IMR-90 (cell line): ENCODE measurements at regions not wholly inside any gene's neighbourhood (a gene's known extent, or its start where the extent isn't known, plus 50 kb on each side); places are given as distances from the start of the nearest gene placed in this dataset.
A peak's percentile ranks its signal among the peaks of the same experiment; 100 is the strongest.

ENCODE experiments used
- ATAC-seq: fragments of 200-7000 bp; cut with Tn5 transposase; 2 replicates; pipeline ENCODE4 v1.9.1; 2020; ENCODE audit warnings: low read depth, mild to moderate bottlenecking, moderate library complexity
- BruUV-seq: library from RNA; stranded (reverse); fragments of 400-500 nt; replicated peaks from 2 replicates; lab custom pipeline; 2021; lab: Mats Ljungman, UMichigan
- CTCF ChIA-PET: fragments of 300-600 bp; formaldehyde crosslinking; extraction: SDS; loops from one replicate; lab custom pipeline; 2021; ENCODE audit warnings: antibody characterized with exemption; lab: Yijun Ruan, JAX
- POLR2A ChIA-PET: fragments of 300-600 bp; sonication (Branson Sonifier 250); formaldehyde crosslinking; loops from one replicate; lab custom pipeline; 2022; ENCODE audit warnings: antibody characterized with exemption; ENCODE audit not compliant: unreplicated experiment; lab: Charles Lee
- DNase-seq: peaks from one replicate; pipeline ENCODE4 v3.0.0; 2013
- H2AFZ ChIP-seq: replicated peaks from 2 replicates; pipeline ENCODE3; 2013; ENCODE audit warnings: low read length, mild to moderate bottlenecking; ENCODE audit not compliant: poor library complexity
- H2AK5ac ChIP-seq: 2 replicates; pipeline ENCODE4 v1.6.1; 2013; ENCODE audit warnings: low read depth, low read length, inconsistent platforms
- H2AK9ac ChIP-seq: replicated peaks from 2 replicates; pipeline ENCODE3; 2013; ENCODE audit warnings: mild to moderate bottlenecking, low read depth, low read length, moderate library complexity; ENCODE audit not compliant: poor library complexity
- H2BK120ac ChIP-seq: 2 replicates; pipeline ENCODE4 v1.6.1; 2013; ENCODE audit warnings: low read depth, low read length, inconsistent platforms
- H2BK15ac ChIP-seq: 3 replicates; pipeline ENCODE4 v1.6.1; 2013; ENCODE audit warnings: low read depth, low read length, inconsistent platforms
- H2BK20ac ChIP-seq: 2 replicates; pipeline ENCODE4 v1.6.1; 2013; ENCODE audit warnings: low read depth, mild to moderate bottlenecking, inconsistent platforms, low read length, moderate library complexity
- H2BK5ac ChIP-seq: 2 replicates; pipeline ENCODE4 v1.6.1; 2013; ENCODE audit warnings: mild to moderate bottlenecking, low read depth, low read length, inconsistent platforms; ENCODE audit not compliant: poor library complexity, severe bottlenecking
- H3K14ac ChIP-seq: replicated peaks from 2 replicates; pipeline ENCODE4 v1.6.1; 2013; ENCODE audit warnings: low read depth, low read length, inconsistent platforms
- H3K18ac ChIP-seq: 2 replicates; pipeline ENCODE4 v1.6.1; 2013; ENCODE audit warnings: low read depth, low read length, control low read depth
- H3K23ac ChIP-seq: 2 replicates; pipeline ENCODE4 v1.6.1; 2013; ENCODE audit warnings: low read depth, low read length, inconsistent platforms
- H3K27ac ChIP-seq: 2 replicates; pipeline ENCODE4 v1.5.1; 2013; ENCODE audit warnings: mild to moderate bottlenecking, control low read depth, low read length; ENCODE audit not compliant: insufficient read depth
- H3K27me3 ChIP-seq: 2 replicates; pipeline ENCODE4 v1.6.1; 2013; ENCODE audit warnings: low read length; ENCODE audit not compliant: control insufficient read depth, insufficient read depth
- H3K36me3 ChIP-seq: 2 replicates; pipeline ENCODE4 v1.6.1; 2013; ENCODE audit warnings: low read length, mixed read lengths; ENCODE audit not compliant: control insufficient read depth, insufficient read depth
- H3K4ac ChIP-seq: 2 replicates; pipeline ENCODE4 v1.6.1; 2013; ENCODE audit warnings: low read depth, low read length, inconsistent platforms
- H3K4me1 ChIP-seq: 2 replicates; pipeline ENCODE4 v1.6.1; 2013; ENCODE audit warnings: low read length, mixed read lengths; ENCODE audit not compliant: control insufficient read depth, insufficient read depth
- H3K4me2 ChIP-seq: 2 replicates; pipeline ENCODE4 v1.6.1; 2013; ENCODE audit warnings: low read depth, mild to moderate bottlenecking, control low read depth, low read length, moderate library complexity
- H3K4me3 ChIP-seq: 2 replicates; pipeline ENCODE4 v1.5.1; 2013; ENCODE audit warnings: low read depth, mild to moderate bottlenecking, control low read depth, low read length, moderate library complexity; ENCODE audit not compliant: insufficient read depth
- H3K56ac ChIP-seq: 2 replicates; pipeline ENCODE4 v1.6.1; 2013; ENCODE audit warnings: low read length, inconsistent platforms; ENCODE audit not compliant: insufficient read depth; ENCODE audit errors: extremely low read depth
- H3K79me1 ChIP-seq, 2 experiments: 2 replicates each; pipeline ENCODE4 v1.6.1; 2013; ENCODE audit warnings: low read length in 2 of 2, inconsistent platforms in 1 of 2, low read depth in 1 of 2
- H3K9ac ChIP-seq: 2 replicates; pipeline ENCODE4 v1.6.1; 2013; ENCODE audit warnings: low read depth, low read length, control low read depth
- H3K9me1 ChIP-seq: 2 replicates; pipeline ENCODE4 v1.6.1; 2013; ENCODE audit warnings: low read length, inconsistent platforms; ENCODE audit not compliant: insufficient read depth
- H3K9me3 ChIP-seq: 2 replicates; pipeline ENCODE4 v1.6.1; 2013; ENCODE audit warnings: low read length; ENCODE audit not compliant: control insufficient read depth, insufficient read depth
- H4K20me1 ChIP-seq: 2 replicates; pipeline ENCODE4 v1.6.1; 2013; ENCODE audit warnings: low read length, inconsistent platforms; ENCODE audit not compliant: insufficient read depth
- H4K5ac ChIP-seq: 2 replicates; pipeline ENCODE4 v1.6.1; 2013; ENCODE audit warnings: mild to moderate bottlenecking, low read depth, low read length, control low read depth
- H4K8ac ChIP-seq, 2 experiments: 2 replicates each; pipeline ENCODE4 v1.6.1; 2013; ENCODE audit warnings: low read depth in 2 of 2, low read length in 2 of 2, control low read depth in 1 of 2, inconsistent platforms in 1 of 2
- H4K91ac ChIP-seq: 2 replicates; pipeline ENCODE4 v1.6.1; 2013; ENCODE audit warnings: low read depth, low read length, inconsistent platforms; ENCODE audit not compliant: insufficient read depth
- CEBPB ChIP-seq: IDR thresholded peaks from 2 replicates; pipeline ENCODE4 v1.6.1; 2012; ENCODE audit warnings: low read depth, low read length, improper control_type of control experiment
- WGBS, 2 experiments: methylation state at CpG; one replicate each; pipeline versions ENCODE4 v1.1.5 to v1.1.7; 2013; ENCODE audit warnings: missing lambda C conversion rate in 2 of 2; ENCODE audit not compliant: insufficient read length in 1 of 2; ENCODE audit errors: extremely low coverage in 2 of 2; 5-methylcytosine and 5-hydroxymethylcytosine counted together
- dilution Hi-C: fragments of 300-500 bp; cut with HindIII; formaldehyde crosslinking; loops from one replicate; pipeline ENCODE4 v1.14.3; 2018; ENCODE audit warnings: low sequenced_read_pairs; ENCODE audit not compliant: unreplicated experiment
- in situ Hi-C: fragments of 300-500 bp; cut with MboI; formaldehyde crosslinking; loops from 3 replicates; pipeline ENCODE4 v1.14.3; 2019; ENCODE audit warnings: low sequenced_read_pairs, inconsistent platforms, mixed read lengths
- intact Hi-C: fragments of 100-400 bp; cut with micrococcal nuclease; formaldehyde crosslinking; loops from 2 replicates; pipeline ENCODE4 v1.10.0; 2022

DNA sequence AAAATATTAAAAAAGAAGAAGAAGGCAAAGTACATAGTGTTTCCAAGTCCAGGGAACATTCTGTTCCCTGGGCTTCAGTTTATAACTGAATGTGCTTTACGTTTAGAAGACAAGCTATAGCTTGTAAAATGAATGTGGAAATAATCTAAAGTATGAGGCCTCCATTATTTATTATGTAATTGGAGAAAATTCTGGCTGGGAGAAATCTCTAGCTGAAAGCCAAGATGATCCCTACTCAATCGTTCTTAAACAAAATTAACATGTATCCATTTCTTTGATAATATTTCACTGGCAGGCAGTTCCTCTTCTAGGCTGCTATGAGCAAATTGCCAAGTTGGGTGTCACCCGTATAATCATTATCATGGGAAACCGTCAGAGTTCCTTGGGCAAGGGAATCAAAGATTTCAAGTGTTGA is 52.2 kb upstream of the ETS2 start:
- Histone ChIP-seq H3K14ac (no peak overlapping the region), H4K5ac (no peak overlapping the region), H4K20me1 (no peaks in the 10 kb centered on the region), H3K4me3 (no peak overlapping the region), H3K4ac (no peak overlapping the region), H2AFZ (no peak overlapping the region), H3K9me1 (peaks cover 4% of the 10 kb centered on the region; the same call in 1 of the 2 replicates), H3K27me3 (no peaks in the 10 kb centered on the region), H2BK20ac (peak overlapping the region; percentile 58), H4K91ac (no peak overlapping the region), H3K23ac (no peak overlapping the region), H3K9ac (no peak overlapping the region), H3K9me3 (no peaks in the 10 kb centered on the region), H2BK120ac (peak overlapping the region; percentile 49; the same call in 1 of the 2 replicates), H2AK5ac (no peak overlapping the region; the same call in 1 of the 2 replicates), H3K36me3 (no peaks in the 10 kb centered on the region), H3K56ac (no peak overlapping the region), H3K79me1 (0 out of 4 replicates have a peak, but pooled peaks cover 0 to 2% of the 10 kb centered on the region in 2 experiments), H4K8ac (no peak overlapping the region), H3K4me1 (peaks cover 4% of the 10 kb centered on the region), H2AK9ac (no peak overlapping the region), H2BK5ac (no peak overlapping the region), H3K27ac (no peak overlapping the region), H3K18ac (no peak overlapping the region), H2BK15ac (0 out of 3 replicates have a peak overlapping the region, but pooled peaks have one; percentile 43), H3K4me2 (no peak overlapping the region)
- no CpG with 5 or more reads among the region's 4 CpGs for WGBS, 2 experiments
- dilution Hi-C loops (no loop called here), intact Hi-C loops (no loop called here), in situ Hi-C loops (loop anchor here (10.0 kb wide), 1 partner anchor 51 kb away; the partner anchor contains the start of gene ETS2)
- ChIA-PET POLR2A (no interaction called here), CTCF (no interaction called here)
- DNase-seq: no peak
- ATAC-seq: no peak
- BruUV-seq: no TSS peak
- no peak for TF ChIP-seq CEBPB
